ENCODE measurements at regions not wholly inside any gene's neighbourhood (a gene's known extent, or its start where the extent isn't known, plus 50 kb on each side); places are given as distances from the start of the nearest gene placed in this dataset.

GRCh38 chr20:22471156-22471836 is 113.1 kb downstream of the FOXA2 start (continued):
- TF ChIP-seq ATF2 (CRISPR knock-in tag; IDR thresholded peaks at IDR 0.05) (peak; percentile 81; the same call in 1 of the 2 replicates), ZNF562 (CRISPR knock-in tag; IDR thresholded peaks at IDR 0.05; ENCODE audit: borderline replicate concordance) (no peak), ZSCAN30 (CRISPR knock-in tag; IDR thresholded peaks at IDR 0.05) (no peak), CENPBD1 (CRISPR knock-in tag; IDR thresholded peaks at IDR 0.05; ENCODE audit: borderline replicate concordance, low read depth) (no peak), CEBPB (IDR thresholded peaks at IDR 0.05; ENCODE audit: borderline replicate concordance, low read depth, low read length) (peak; percentile 77), HOXA5 (CRISPR knock-in tag; IDR thresholded peaks at IDR 0.05) (no peak), ZSCAN31 (CRISPR knock-in tag; IDR thresholded peaks at IDR 0.05; ENCODE audit: low read depth) (no peak), KMT2B (CRISPR knock-in tag; IDR thresholded peaks at IDR 0.05) (no peak), RXRA (CRISPR knock-in tag; IDR thresholded peaks at IDR 0.05) (peak; percentile 20; the same call in 1 of the 2 replicates), NR3C1 (CRISPR knock-in tag; IDR thresholded peaks at IDR 0.05) (no peak), RBAK (CRISPR knock-in tag; IDR thresholded peaks at IDR 0.05) (peak; percentile 95), ATF7 (IDR thresholded peaks at IDR 0.05) (peak; percentile 96), ATF7 (CRISPR knock-in tag; IDR thresholded peaks at IDR 0.05) (peak; percentile 91), SMARCE1 (IDR thresholded peaks at IDR 0.05; ENCODE audit: borderline replicate concordance) (no peak), NFKB2 (CRISPR knock-in tag; IDR thresholded peaks at IDR 0.05; ENCODE audit: borderline replicate concordance) (0 out of 2 replicates have a peak, but pooled peaks have one; percentile 52), RORA (CRISPR knock-in tag; IDR thresholded peaks at IDR 0.05) (no peak), HMG20A (CRISPR knock-in tag; IDR thresholded peaks at IDR 0.05; ENCODE audit: borderline replicate concordance) (peak; percentile 53; the same call in 1 of the 2 replicates), EP300 (IDR thresholded peaks at IDR 0.05; ENCODE audit: low read depth in 2 of 2, low read length in 2 of 2) (peak in 1 of 2 experiments; percentile 38; a peak in 1 of 4 replicates), EP300 (CRISPR knock-in tag; IDR thresholded peaks at IDR 0.05; ENCODE audit: borderline replicate concordance) (no peak), ZBTB37 (CRISPR knock-in tag; IDR thresholded peaks at IDR 0.05) (no peak), ZNF350 (CRISPR knock-in tag; IDR thresholded peaks at IDR 0.05; ENCODE audit: borderline replicate concordance, low read depth) (0 out of 2 replicates have a peak, but pooled peaks have one; percentile 10), CREBL2 (CRISPR knock-in tag; IDR thresholded peaks at IDR 0.05; ENCODE audit: borderline replicate concordance) (no peak), SAP130 (CRISPR knock-in tag; IDR thresholded peaks at IDR 0.05; ENCODE audit: low read depth) (peak; percentile 28), ESRRA (CRISPR knock-in tag; IDR thresholded peaks at IDR 0.05; ENCODE audit: low read depth) (no peak), ZNF326 (CRISPR knock-in tag; IDR thresholded peaks at IDR 0.05; ENCODE audit: borderline replicate concordance) (no peak)
- TF ChIP-seq, protein P1, sequence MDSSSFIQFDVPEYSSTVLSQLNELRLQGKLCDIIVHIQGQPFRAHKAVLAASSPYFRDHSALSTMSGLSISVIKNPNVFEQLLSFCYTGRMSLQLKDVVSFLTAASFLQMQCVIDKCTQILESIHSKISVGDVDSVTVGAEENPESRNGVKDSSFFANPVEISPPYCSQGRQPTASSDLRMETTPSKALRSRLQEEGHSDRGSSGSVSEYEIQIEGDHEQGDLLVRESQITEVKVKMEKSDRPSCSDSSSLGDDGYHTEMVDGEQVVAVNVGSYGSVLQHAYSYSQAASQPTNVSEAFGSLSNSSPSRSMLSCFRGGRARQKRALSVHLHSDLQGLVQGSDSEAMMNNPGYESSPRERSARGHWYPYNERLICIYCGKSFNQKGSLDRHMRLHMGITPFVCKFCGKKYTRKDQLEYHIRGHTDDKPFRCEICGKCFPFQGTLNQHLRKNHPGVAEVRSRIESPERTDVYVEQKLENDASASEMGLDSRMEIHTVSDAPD (CRISPR knock-in tag; IDR thresholded peaks at IDR 0.05), result no peak

Data from HepG2 (cell line).